WTC11 (cell line): ENCODE measurements at regions not wholly inside any gene's neighbourhood (a gene's known extent, or its start where the extent isn't known, plus 50 kb on each side); places are given as distances from the start of the nearest gene placed in this dataset.

Experiments used
- ATAC-seq: fragments of 200-7000 bp; cut with Tn5 transposase; 2 replicates; pipeline ENCODE4 v1.10.0; 2021; ENCODE audit warnings: mild to moderate bottlenecking, moderate library complexity
- CTCF ChIA-PET: fragments of 300-600 bp; sonication (Branson Sonifier 250); formaldehyde crosslinking; loops from one replicate; lab custom pipeline; 2021; ENCODE audit warnings: antibody characterized with exemption; lab: Charles Lee
- POLR2A ChIA-PET: fragments of 350-600 bp; sonication (Branson Sonifier 250); formaldehyde crosslinking; loops from one replicate; lab custom pipeline; 2021; ENCODE audit warnings: antibody characterized with exemption; lab: Charles Lee
- DNase-seq: peaks from one replicate; pipeline ENCODE4 v3.0.0; 2021; ENCODE audit warnings: low spot score
- H3K27ac Mint-ChIP-seq: 2 replicates; pipeline ENCODE4 v1.8.0; 2021; ENCODE audit warnings: mixed read lengths
- H3K27me3 Mint-ChIP-seq: 2 replicates; pipeline ENCODE4 v1.8.0; 2021; ENCODE audit warnings: low read depth, mild to moderate bottlenecking, moderate library complexity, mixed read lengths
- H3K36me3 Mint-ChIP-seq: 2 replicates; pipeline ENCODE4 v1.8.0; 2021; ENCODE audit warnings: mixed read lengths
- H3K4me1 Mint-ChIP-seq: 2 replicates; pipeline ENCODE4 v1.8.0; 2022; ENCODE audit warnings: mixed read lengths
- H3K4me3 Mint-ChIP-seq: 2 replicates; pipeline ENCODE4 v1.8.0; 2021; ENCODE audit warnings: mild to moderate bottlenecking, moderate library complexity, mixed read lengths
- H3K9me3 Mint-ChIP-seq: 2 replicates; pipeline ENCODE4 v1.8.0; 2021; ENCODE audit warnings: mixed read lengths
- AFF4 ChIP-seq: sonication (generic); formaldehyde crosslinking; IDR thresholded peaks from 2 replicates; pipeline ENCODE4 v1.8.1; 2023; ENCODE audit warnings: mild to moderate bottlenecking, missing genetic modification reagents, borderline replicate concordance
- ATF2 ChIP-seq: sonication (generic); formaldehyde crosslinking; IDR thresholded peaks from 2 replicates; pipeline ENCODE4 v1.8.1; 2022; ENCODE audit warnings: low read depth, missing genetic modification reagents, borderline replicate concordance
- CTCF ChIP-seq: fragments of 200-600 bp; IDR thresholded peaks from 2 replicates; pipeline ENCODE4 v1.8.0; 2022; ENCODE audit warnings: antibody characterized with exemption
- E2F1 ChIP-seq: sonication (generic); formaldehyde crosslinking; IDR thresholded peaks from 2 replicates; pipeline ENCODE4 v1.8.0; 2022; ENCODE audit warnings: mild to moderate bottlenecking, missing genetic modification reagents
- E2F5 ChIP-seq: sonication (generic); formaldehyde crosslinking; IDR thresholded peaks from 2 replicates; pipeline ENCODE4 v1.8.1; 2022; ENCODE audit warnings: mild to moderate bottlenecking, moderate library complexity, missing genetic modification reagents
- ELF4 ChIP-seq: sonication (generic); formaldehyde crosslinking; IDR thresholded peaks from 2 replicates; pipeline ENCODE4 v1.8.1; 2022; ENCODE audit warnings: low read depth, mild to moderate bottlenecking, moderate library complexity, missing genetic modification reagents
- ERG ChIP-seq: fragments of 250-450 bp; sonication (Bioruptor Pico); IDR thresholded peaks from 2 replicates; pipeline ENCODE4 v1.8.0; 2021; ENCODE audit warnings: mild to moderate bottlenecking
- FOXK1 ChIP-seq: sonication (generic); formaldehyde crosslinking; IDR thresholded peaks from 2 replicates; pipeline ENCODE4 v1.8.0; 2022; ENCODE audit warnings: mild to moderate bottlenecking, moderate library complexity, missing genetic modification reagents
- IRF1 ChIP-seq: sonication (generic); formaldehyde crosslinking; IDR thresholded peaks from 2 replicates; pipeline ENCODE4 v1.8.0; 2023; ENCODE audit warnings: missing genetic modification reagents
- MXD4 ChIP-seq: fragments of 250-450 bp; sonication (Bioruptor Pico); IDR thresholded peaks from 2 replicates; pipeline ENCODE4 v1.8.0; 2021; ENCODE audit warnings: mild to moderate bottlenecking, moderate library complexity, borderline replicate concordance
- NFATC4 ChIP-seq: fragments of 250-450 bp; sonication (Bioruptor Pico); IDR thresholded peaks from 2 replicates; pipeline ENCODE4 v1.9.0; 2021; ENCODE audit warnings: mild to moderate bottlenecking
- NFE2L1 ChIP-seq: sonication (generic); formaldehyde crosslinking; IDR thresholded peaks from 2 replicates; pipeline ENCODE4 v1.8.1; 2023; ENCODE audit warnings: missing genetic modification reagents
- NFYB ChIP-seq: sonication (generic); formaldehyde crosslinking; conservative IDR thresholded peaks from 2 replicates; pipeline ENCODE4 v1.8.0; 2022; ENCODE audit warnings: low read depth, missing genetic modification reagents
- NR1H2 ChIP-seq: sonication (generic); formaldehyde crosslinking; IDR thresholded peaks from 2 replicates; pipeline ENCODE4 v1.9.0; 2021; ENCODE audit warnings: mild to moderate bottlenecking, moderate library complexity, missing genetic modification reagents
- NR2C2 ChIP-seq: sonication (generic); formaldehyde crosslinking; IDR thresholded peaks from 2 replicates; pipeline ENCODE4 v1.8.0; 2022; ENCODE audit warnings: mild to moderate bottlenecking, missing genetic modification reagents
- SMAD3 ChIP-seq: sonication (generic); formaldehyde crosslinking; IDR thresholded peaks from 2 replicates; pipeline ENCODE4 v1.8.0; 2022; ENCODE audit warnings: missing genetic modification reagents, mild to moderate bottlenecking, borderline replicate concordance
- TCF7 ChIP-seq: sonication (generic); formaldehyde crosslinking; IDR thresholded peaks from 2 replicates; pipeline ENCODE4 v1.8.0; 2022; ENCODE audit warnings: mild to moderate bottlenecking, low read depth, missing genetic modification reagents, moderate library complexity
- ZNF138 ChIP-seq: sonication (generic); formaldehyde crosslinking; conservative IDR thresholded peaks from 2 replicates; pipeline ENCODE4 v1.8.1; 2022; ENCODE audit warnings: mild to moderate bottlenecking, moderate library complexity, missing genetic modification reagents
- ZNF396 ChIP-seq: fragments of 250-450 bp; sonication (Bioruptor Pico); IDR thresholded peaks from 2 replicates; pipeline ENCODE4 v1.8.0; 2021; ENCODE audit warnings: mild to moderate bottlenecking, moderate library complexity, borderline replicate concordance
- ZNF423 ChIP-seq: fragments of 250-450 bp; sonication (Bioruptor Pico); IDR thresholded peaks from 2 replicates; pipeline ENCODE4 v2.1.2; 2022; ENCODE audit warnings: mild to moderate bottlenecking, moderate library complexity
- TF ChIP-seq, protein P1 (sequence below): fragments of 250-450 bp; sonication (Bioruptor Pico); IDR thresholded peaks from 2 replicates; pipeline ENCODE4 v2.1.2; 2022; ENCODE audit warnings: mild to moderate bottlenecking, moderate library complexity
- TF ChIP-seq, protein P2 (sequence below): sonication (generic); formaldehyde crosslinking; IDR thresholded peaks from 2 replicates; pipeline ENCODE4 v1.8.0; 2022; ENCODE audit warnings: mild to moderate bottlenecking, missing genetic modification reagents

- no peak for TF ChIP-seq ZNF423 (CRISPR knock-in tag)
- no peak for TF ChIP-seq NFYB (CRISPR knock-in tag)
- TF ChIP-seq, all 79 proteins: peak for 0
Observed at GRCh38 chr21:15122241-15122640, 57.4 kb upstream of the NRIP1 start (continued).

GRCh38 chr21:15124731-15125130 lies 59.9 kb upstream of the NRIP1 start:
- TF ChIP-seq TCF7: no peak
- no peak for TF ChIP-seq E2F5 (CRISPR knock-in tag)
- no peak for TF ChIP-seq MXD4
- TF ChIP-seq IRF1 (CRISPR knock-in tag): no peak
- TF ChIP-seq E2F1 (CRISPR knock-in tag): no peak
- no peak for TF ChIP-seq FOXK1
- TF ChIP-seq ZNF138 (CRISPR knock-in tag): no peak
- TF ChIP-seq ELF4 (CRISPR knock-in tag): no peak
- TF ChIP-seq SMAD3 (CRISPR knock-in tag): no peak
- TF ChIP-seq ZNF396 (CRISPR knock-in tag): no peak
- POLR2A ChIA-PET: no interaction called here
- Mint-ChIP-seq H3K4me1 (peaks cover 30% of the 10 kb centered on the region), H3K4me3 (no peak overlapping the region), H3K27ac (no peak overlapping the region), H3K36me3 (no peaks in the 10 kb centered on the region), H3K27me3 (no peaks in the 10 kb centered on the region), H3K9me3 (0 out of 2 replicates have a peak, but pooled peaks cover 3% of the 10 kb centered on the region)
- ATAC-seq (no peak), DNase-seq (no peak)
- CTCF ChIA-PET: no interaction called here

DNA sequence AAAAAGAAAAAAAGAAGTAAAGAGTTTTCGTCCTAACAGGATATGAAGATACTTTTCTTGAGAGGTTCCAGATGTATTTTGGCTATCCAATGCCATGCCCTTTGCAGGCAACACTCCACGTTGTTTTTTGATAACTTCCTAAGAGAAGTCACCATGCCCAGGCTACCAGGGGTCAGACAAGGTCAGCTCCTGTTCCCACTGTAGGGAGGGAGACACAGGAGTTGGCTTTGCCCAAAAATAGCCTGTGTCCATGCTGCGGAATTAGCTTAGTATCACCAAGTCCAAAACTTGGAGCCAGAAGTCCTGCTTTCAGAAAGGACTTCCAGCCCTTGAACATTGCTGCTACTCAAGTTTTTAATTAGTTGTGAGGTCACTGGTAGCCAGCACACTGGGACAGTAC lies 62.1 kb upstream of the NRIP1 start:
- ATAC-seq (no peak), DNase-seq (no peak)
- ChIA-PET CTCF (no interaction called here), POLR2A (no interaction called here)
- Mint-ChIP-seq H3K27me3 (no peaks in the 10 kb centered on the region), H3K9me3 (peaks cover 3% of the 10 kb centered on the region; the same call in 1 of the 2 replicates), H3K4me3 (no peak overlapping the region), H3K36me3 (no peaks in the 10 kb centered on the region), H3K4me1 (peaks cover 19% of the 10 kb centered on the region), H3K27ac (no peak overlapping the region)
- TF ChIP-seq NR1H2 (CRISPR knock-in tag) (no peak), ERG (CRISPR knock-in tag) (no peak), CTCF (no peak), ZNF396 (CRISPR knock-in tag) (no peak), MXD4 (no peak), NFE2L1 (no peak), ATF2 (CRISPR knock-in tag) (no peak), NFATC4 (no peak), NR2C2 (CRISPR knock-in tag) (no peak), AFF4 (CRISPR knock-in tag) (no peak)
- TF ChIP-seq, protein P1, sequence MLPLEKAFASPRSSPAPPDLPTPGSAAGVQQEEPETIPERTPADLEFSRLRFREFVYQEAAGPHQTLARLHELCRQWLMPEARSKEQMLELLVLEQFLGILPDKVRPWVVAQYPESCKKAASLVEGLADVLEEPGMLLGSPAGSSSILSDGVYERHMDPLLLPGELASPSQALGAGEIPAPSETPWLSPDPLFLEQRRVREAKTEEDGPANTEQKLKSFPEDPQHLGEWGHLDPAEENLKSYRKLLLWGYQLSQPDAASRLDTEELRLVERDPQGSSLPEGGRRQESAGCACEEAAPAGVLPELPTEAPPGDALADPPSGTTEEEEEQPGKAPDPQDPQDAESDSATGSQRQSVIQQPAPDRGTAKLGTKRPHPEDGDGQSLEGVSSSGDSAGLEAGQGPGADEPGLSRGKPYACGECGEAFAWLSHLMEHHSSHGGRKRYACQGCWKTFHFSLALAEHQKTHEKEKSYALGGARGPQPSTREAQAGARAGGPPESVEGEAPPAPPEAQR (CRISPR knock-in tag): no peak
- TF ChIP-seq, protein P2, sequence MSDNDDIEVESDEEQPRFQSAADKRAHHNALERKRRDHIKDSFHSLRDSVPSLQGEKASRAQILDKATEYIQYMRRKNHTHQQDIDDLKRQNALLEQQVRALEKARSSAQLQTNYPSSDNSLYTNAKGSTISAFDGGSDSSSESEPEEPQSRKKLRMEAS: no peak
